Activated naive CD4-positive, alpha-beta T cell treated with anti-CD3 and anti-CD28 coated beads for 36 hours (primary cell): ENCODE measurements at regions not wholly inside any gene's neighbourhood (a gene's known extent, or its start where the extent isn't known, plus 50 kb on each side); places are given as distances from the start of the nearest gene placed in this dataset.

Experiments used
- CTCF ChIA-PET: fragments of 350-600 bp; sonication (Branson Sonifier 250); formaldehyde crosslinking; loops from one replicate; lab custom pipeline; 2021; ENCODE audit warnings: antibody characterized with exemption; lab: Charles Lee
- DNase-seq: peaks from one replicate; pipeline ENCODE4 v3.0.0-alpha.2; 2020
- H3K27ac Mint-ChIP-seq: one replicate; pipeline ENCODE4 v1.8.0; 2021; ENCODE audit warnings: mild to moderate bottlenecking, mixed read lengths
- H3K27me3 Mint-ChIP-seq: one replicate; pipeline ENCODE4 v1.8.0; 2021; ENCODE audit warnings: low read depth, mixed read lengths
- H3K36me3 Mint-ChIP-seq: one replicate; pipeline ENCODE4 v1.8.0; 2021; ENCODE audit warnings: low read depth, mixed read lengths
- H3K4me1 Mint-ChIP-seq: one replicate; pipeline ENCODE4 v1.8.0; 2021; ENCODE audit warnings: low read depth, mixed read lengths
- H3K4me3 Mint-ChIP-seq: one replicate; pipeline ENCODE4 v1.8.0; 2021; ENCODE audit warnings: mild to moderate bottlenecking, moderate library complexity, mixed read lengths
- H3K9me3 Mint-ChIP-seq: one replicate; pipeline ENCODE4 v1.8.0; 2021; ENCODE audit warnings: mixed read lengths
- intact Hi-C: fragments of 100-400 bp; cut with micrococcal nuclease; formaldehyde crosslinking; loops from one replicate; pipeline ENCODE4 v1.15.1; 2023

GRCh38 chr21:32099812-32100416, 178.9 kb downstream of the MIS18A start:
- no peaks in the 10 kb centered on the region for H3K36me3 Mint-ChIP-seq
- no peaks in the 10 kb centered on the region for H3K9me3 Mint-ChIP-seq
- intact Hi-C loops: no loop called here
- CTCF ChIA-PET: interaction anchor here (1.1 kb wide), 1 partner anchor 12 kb away, joined by 3 read pairs; no protein-coding TSS in a partner anchor
- H3K27me3 Mint-ChIP-seq: peaks cover 3% of the 10 kb centered on the region
- no peaks in the 10 kb centered on the region for H3K4me1 Mint-ChIP-seq
- H3K27ac Mint-ChIP-seq: no peak overlapping the region
- H3K4me3 Mint-ChIP-seq: no peak overlapping the region
- no peak for DNase-seq

- intact Hi-C loops: no loop called here
- no peak overlapping the region for H3K27ac Mint-ChIP-seq
- H3K4me1 Mint-ChIP-seq: no peaks in the 10 kb centered on the region
- H3K36me3 Mint-ChIP-seq: no peaks in the 10 kb centered on the region
- peaks cover 3% of the 10 kb centered on the region for H3K9me3 Mint-ChIP-seq
- H3K27me3 Mint-ChIP-seq: peaks cover 3% of the 10 kb centered on the region
- CTCF ChIA-PET: interaction anchor here (0.6 to 1.4 kb wide), 5 partner anchors 9 to 162 kb away, joined by 3 to 6 read pairs (median 3); no protein-coding TSS in a partner anchor
- H3K4me3 Mint-ChIP-seq: no peak overlapping the region
- peak; percentile 11 for DNase-seq
Measured at GRCh38 chr21:32096411-32096810, 182.4 kb downstream of the MIS18A start.

DNA sequence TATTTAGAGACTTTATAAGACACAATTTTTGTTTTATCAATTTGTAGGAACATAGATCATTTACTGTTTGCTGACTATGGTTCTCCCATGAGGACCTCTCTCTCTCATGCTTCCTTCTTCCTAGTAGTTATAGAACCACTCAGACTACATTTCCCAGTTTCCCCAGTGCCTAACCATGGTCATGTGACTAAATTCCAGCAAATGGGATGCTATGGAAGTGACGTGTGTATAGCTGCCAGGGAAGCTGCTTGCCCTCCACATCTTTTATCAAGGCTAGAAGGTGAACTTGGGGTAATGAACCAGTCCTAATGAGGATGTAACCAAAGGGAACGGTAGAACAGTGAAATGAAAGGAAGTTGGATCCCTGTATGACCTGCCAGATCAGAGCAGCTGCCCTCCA, 184.0 kb downstream of the MIS18A start:
- CTCF ChIA-PET: no interaction called here
- intact Hi-C loops: no loop called here
- no peaks in the 10 kb centered on the region for H3K4me1 Mint-ChIP-seq
- no peak for DNase-seq
- H3K4me3 Mint-ChIP-seq: no peak overlapping the region
- no peak overlapping the region for H3K27ac Mint-ChIP-seq
- peaks cover 3% of the 10 kb centered on the region for H3K9me3 Mint-ChIP-seq
- peaks cover 3% of the 10 kb centered on the region for H3K27me3 Mint-ChIP-seq
- H3K36me3 Mint-ChIP-seq: no peaks in the 10 kb centered on the region

GRCh38 chr21:32093646-32094462, 185.0 kb downstream of the MIS18A start:
- DNase-seq: no peak
- no peaks in the 10 kb centered on the region for H3K36me3 Mint-ChIP-seq
- peaks cover 3% of the 10 kb centered on the region for H3K27me3 Mint-ChIP-seq
- intact Hi-C loops: no loop called here
- no peak overlapping the region for H3K27ac Mint-ChIP-seq
- H3K4me3 Mint-ChIP-seq: no peak overlapping the region
- H3K4me1 Mint-ChIP-seq: no peaks in the 10 kb centered on the region
- peaks cover 3% of the 10 kb centered on the region for H3K9me3 Mint-ChIP-seq
- CTCF ChIA-PET: no interaction called here

- Mint-ChIP-seq H3K36me3 (no peaks in the 10 kb centered on the region), H3K27me3 (peaks cover 4% of the 10 kb centered on the region), H3K4me3 (no peak overlapping the region), H3K4me1 (no peaks in the 10 kb centered on the region), H3K9me3 (peaks cover 3% of the 10 kb centered on the region), H3K27ac (no peak overlapping the region)
- DNase-seq: no peak
- CTCF ChIA-PET: interaction anchor here (0.6 kb wide), 1 partner anchor 346 kb away, joined by 3 read pairs; no protein-coding TSS in a partner anchor
- intact Hi-C loops: no loop called here
Measured at GRCh38 chr21:32090956-32091355, 187.9 kb downstream of the MIS18A start.

DNA sequence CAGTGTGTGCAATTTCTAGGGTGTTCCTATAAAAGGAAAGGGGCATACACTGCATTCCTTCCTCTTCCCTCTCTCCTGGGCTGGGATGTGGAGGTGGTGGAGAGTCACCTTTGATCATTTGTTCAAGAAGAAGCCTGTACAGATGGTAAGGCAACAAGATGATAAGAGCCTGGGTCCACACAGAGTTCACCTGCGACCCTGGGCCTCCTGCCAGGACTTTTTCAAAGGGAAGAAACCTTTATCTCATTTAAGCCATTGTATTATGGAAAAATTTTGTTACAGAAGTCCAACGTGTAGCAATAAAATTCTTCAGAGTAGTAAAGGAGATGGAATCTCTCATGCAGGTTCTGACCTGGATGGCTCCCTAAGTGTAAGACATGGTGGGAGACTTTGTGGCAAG, 189.1 kb downstream of the MIS18A start:
- Mint-ChIP-seq H3K36me3 (no peaks in the 10 kb centered on the region), H3K27me3 (peaks cover 5% of the 10 kb centered on the region), H3K4me1 (no peaks in the 10 kb centered on the region), H3K4me3 (no peak overlapping the region), H3K9me3 (peaks cover 3% of the 10 kb centered on the region), H3K27ac (no peak overlapping the region)
- CTCF ChIA-PET: no interaction called here
- intact Hi-C loops: no loop called here
- DNase-seq: no peak

- H3K27ac Mint-ChIP-seq: no peak overlapping the region
- DNase-seq: no peak
- H3K4me3 Mint-ChIP-seq: no peak overlapping the region
- H3K36me3 Mint-ChIP-seq: no peaks in the 10 kb centered on the region
- CTCF ChIA-PET: interaction anchor here (0.6 to 1.0 kb wide), 3 partner anchors 8 to 1313 kb away, joined by 3 to 4 read pairs (median 3); no protein-coding TSS in a partner anchor
- intact Hi-C loops: no loop called here
- H3K4me1 Mint-ChIP-seq: no peaks in the 10 kb centered on the region
- peaks cover 3% of the 10 kb centered on the region for H3K9me3 Mint-ChIP-seq
- peaks cover 5% of the 10 kb centered on the region for H3K27me3 Mint-ChIP-seq
Measured at GRCh38 chr21:32088471-32088870, 190.4 kb downstream of the MIS18A start.

- H3K27ac Mint-ChIP-seq: no peak overlapping the region
- H3K4me3 Mint-ChIP-seq: no peak overlapping the region
- no peak for DNase-seq
- H3K36me3 Mint-ChIP-seq: no peaks in the 10 kb centered on the region
- intact Hi-C loops: no loop called here
- no peaks in the 10 kb centered on the region for H3K9me3 Mint-ChIP-seq
- no peaks in the 10 kb centered on the region for H3K4me1 Mint-ChIP-seq
- peaks cover 2% of the 10 kb centered on the region for H3K27me3 Mint-ChIP-seq
- CTCF ChIA-PET: interaction anchor here (1.0 kb wide), 1 partner anchor 9 kb away, joined by 4 read pairs; no protein-coding TSS in a partner anchor
Measured at GRCh38 chr21:32087447-32087846, 191.4 kb downstream of the MIS18A start.

GRCh38 chr21:32083197-32083596, 195.7 kb downstream of the MIS18A start:
- DNase-seq: no peak
- intact Hi-C loops: no loop called here
- no peaks in the 10 kb centered on the region for H3K4me1 Mint-ChIP-seq
- no peak overlapping the region for H3K4me3 Mint-ChIP-seq
- CTCF ChIA-PET: interaction anchor here (1.1 kb wide), 1 partner anchor 13 kb away, joined by 3 read pairs; no protein-coding TSS in a partner anchor
- peaks cover 4% of the 10 kb centered on the region for H3K27me3 Mint-ChIP-seq
- H3K36me3 Mint-ChIP-seq: no peaks in the 10 kb centered on the region
- H3K9me3 Mint-ChIP-seq: no peaks in the 10 kb centered on the region
- no peak overlapping the region for H3K27ac Mint-ChIP-seq

DNA sequence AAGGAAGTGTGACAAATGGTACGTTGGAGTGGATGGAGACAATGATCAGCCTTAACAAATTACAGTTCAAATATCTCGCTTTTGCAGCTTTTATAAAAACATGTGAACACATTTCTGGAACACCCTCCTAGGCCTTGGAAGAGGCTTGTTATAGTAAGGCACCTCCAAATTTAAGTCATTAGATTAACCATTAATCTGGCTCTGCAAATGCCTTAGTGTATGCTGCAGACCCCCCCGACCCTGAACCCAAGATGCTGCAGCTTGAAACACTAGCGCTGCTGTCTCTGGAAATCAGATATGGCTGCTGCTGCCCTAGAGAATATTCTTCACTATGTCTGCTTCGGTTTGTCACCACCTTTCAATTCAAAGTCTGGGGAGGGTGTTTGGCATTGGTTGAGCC, 196.4 kb downstream of the MIS18A start:
- DNase-seq: no peak
- Mint-ChIP-seq H3K27ac (no peak overlapping the region), H3K36me3 (no peaks in the 10 kb centered on the region), H3K4me3 (no peak overlapping the region), H3K4me1 (no peaks in the 10 kb centered on the region), H3K27me3 (peaks cover 4% of the 10 kb centered on the region), H3K9me3 (no peaks in the 10 kb centered on the region)
- CTCF ChIA-PET: no interaction called here
- intact Hi-C loops: no loop called here

DNA sequence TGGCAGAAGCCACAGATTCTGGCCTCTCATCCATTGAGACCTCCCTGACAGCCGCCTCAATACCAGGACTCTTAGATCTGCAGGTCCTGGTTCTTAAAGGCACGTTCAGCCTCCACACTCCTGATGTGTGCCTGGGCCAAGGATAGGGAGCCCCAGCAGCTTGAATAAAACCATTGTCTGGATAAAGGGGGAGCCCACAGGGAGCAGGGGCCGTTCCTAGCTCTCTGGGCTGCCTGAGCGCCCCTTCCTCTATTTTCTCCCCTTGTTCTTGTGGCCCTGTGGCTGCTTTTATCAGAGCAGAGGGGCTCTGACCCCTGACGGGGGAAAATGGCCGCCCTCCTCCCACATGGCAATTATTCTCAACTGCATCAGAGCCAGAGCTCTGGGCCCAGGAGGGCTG, 200.8 kb downstream of the HUNK start:
- H3K27me3 Mint-ChIP-seq: no peaks in the 10 kb centered on the region
- no peaks in the 10 kb centered on the region for H3K9me3 Mint-ChIP-seq
- H3K27ac Mint-ChIP-seq: no peak overlapping the region
- no peak overlapping the region for H3K4me3 Mint-ChIP-seq
- H3K36me3 Mint-ChIP-seq: no peaks in the 10 kb centered on the region
- H3K4me1 Mint-ChIP-seq: no peaks in the 10 kb centered on the region
- no peak for DNase-seq
- CTCF ChIA-PET: interaction anchor here (0.9 kb wide), 1 partner anchor 340 kb away, joined by 4 read pairs; no protein-coding TSS in a partner anchor
- intact Hi-C loops: no loop called here

DNA sequence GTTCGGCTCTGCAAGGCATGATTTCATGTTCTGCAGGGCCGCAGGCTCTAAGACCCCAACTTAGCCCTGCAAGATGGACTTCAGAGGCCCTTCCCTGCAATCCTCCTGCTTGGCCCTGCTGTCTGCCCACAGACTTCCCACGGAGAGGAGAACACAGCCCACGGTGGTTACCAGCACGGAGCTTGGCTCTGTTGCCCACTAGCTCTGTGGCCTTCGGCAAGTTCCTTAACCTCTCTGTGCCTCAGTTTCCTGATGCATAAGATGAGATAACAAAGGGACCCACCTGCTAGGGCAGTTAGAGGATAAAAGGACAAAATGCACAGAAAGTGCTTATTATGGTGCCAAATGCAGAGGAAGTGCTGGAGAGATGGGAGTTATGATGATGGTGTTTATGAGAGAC, 200.4 kb downstream of the HUNK start:
- Mint-ChIP-seq H3K27me3 (no peaks in the 10 kb centered on the region), H3K36me3 (no peaks in the 10 kb centered on the region), H3K4me1 (no peaks in the 10 kb centered on the region), H3K27ac (no peak overlapping the region), H3K9me3 (no peaks in the 10 kb centered on the region), H3K4me3 (no peak overlapping the region)
- no peak for DNase-seq
- intact Hi-C loops: no loop called here
- CTCF ChIA-PET: no interaction called here
